Panc1 (cell line): ENCODE measurements at regions not wholly inside any gene's neighbourhood (a gene's known extent, or its start where the extent isn't known, plus 50 kb on each side); places are given as distances from the start of the nearest gene placed in this dataset.

Experiments
- ATAC-seq: fragments of 200-7000 bp; cut with Tn5 transposase; 2 replicates; pipeline ENCODE4 v1.9.1; 2020; ENCODE audit warnings: mild to moderate bottlenecking, moderate library complexity
- BruUV-seq: library from RNA; stranded (reverse); fragments of 400-500 nt; replicated peaks from 2 replicates; lab custom pipeline; 2021; lab: Mats Ljungman, UMichigan
- CTCF ChIA-PET: fragments of 300-600 bp; sonication (Branson Sonifier 250); formaldehyde crosslinking; loops from one replicate; lab custom pipeline; 2022; ENCODE audit warnings: antibody characterized with exemption; lab: Charles Lee
- POLR2A ChIA-PET: fragments of 300-600 bp; sonication (Branson Sonifier 250); formaldehyde crosslinking; loops from one replicate; lab custom pipeline; 2022; ENCODE audit warnings: antibody characterized with exemption; lab: Charles Lee
- DNase-seq: peaks from one replicate; pipeline ENCODE4 v3.0.0-alpha.2; 2010; ENCODE audit warnings: low read depth, low spot score
- H3K27ac ChIP-seq: 2 replicates; pipeline ENCODE4 v1.5.1; 2011; ENCODE audit warnings: mild to moderate bottlenecking, low read length, inconsistent platforms
- H3K27me3 ChIP-seq: fragments of 200-500 bp; sonication (Bioruptor generic); 2 replicates; pipeline ENCODE4 v1.6.0; 2014; ENCODE audit warnings: low read length, inconsistent platforms; ENCODE audit not compliant: control insufficient read depth, insufficient read depth
- H3K36me3 ChIP-seq: fragments of 200-500 bp; sonication (Bioruptor generic); 2 replicates; pipeline ENCODE4 v1.5.1; 2014; ENCODE audit warnings: inconsistent platforms, mild to moderate bottlenecking, low read length, moderate library complexity; ENCODE audit not compliant: control insufficient read depth, insufficient read depth
- H3K4me1 ChIP-seq: 2 replicates; pipeline ENCODE4 v1.5.1; 2011; ENCODE audit warnings: inconsistent platforms, mild to moderate bottlenecking, low read length, moderate library complexity; ENCODE audit not compliant: control insufficient read depth, insufficient read depth
- H3K4me3 ChIP-seq, 2 experiments: 2 replicates each; pipeline ENCODE4 v1.5.1; 2011 to 2012; ENCODE audit warnings: low read depth in 2 of 2, low read length in 2 of 2, mild to moderate bottlenecking in 2 of 2, inconsistent platforms in 1 of 2, moderate library complexity in 1 of 2
- H3K9me3 ChIP-seq: fragments of 200-500 bp; sonication (Bioruptor generic); 2 replicates; pipeline ENCODE4 v1.5.1; 2014; ENCODE audit warnings: low read depth, mild to moderate bottlenecking, inconsistent platforms, low read length, moderate library complexity; ENCODE audit not compliant: control insufficient read depth, insufficient read depth
- POLR2AphosphoS5 ChIP-seq: IDR thresholded peaks from 2 replicates; pipeline ENCODE4 v1.6.1; 2012; ENCODE audit warnings: mild to moderate bottlenecking, low read depth, low read length, moderate library complexity
- SIN3A ChIP-seq: IDR thresholded peaks from 2 replicates; pipeline ENCODE4 v1.6.1; 2012; ENCODE audit warnings: low read depth, mild to moderate bottlenecking, low read length, moderate library complexity, borderline replicate concordance; ENCODE audit not compliant: insufficient read depth
- TCF7L2 ChIP-seq: IDR thresholded peaks from 2 replicates; pipeline ENCODE4 v1.6.1; 2011; ENCODE audit warnings: mild to moderate bottlenecking, low read depth, low read length, inconsistent platforms
- in situ Hi-C: cut with HindIII; loops from 2 replicates; pipeline ENCODE4 v1.10.0; 2016; ENCODE audit warnings: low sequenced_read_pairs, low pct_unique_long_range_greater_than_20kb
- intact Hi-C: fragments of 100-400 bp; cut with micrococcal nuclease; formaldehyde crosslinking; loops from one replicate; pipeline ENCODE4 v1.10.0; 2022; ENCODE audit not compliant: unreplicated experiment
- TF ChIP-seq, protein P1 (sequence below): fragments of 450-650 bp; IDR thresholded peaks from 2 replicates; pipeline ENCODE4 v1.5.1; 2017; ENCODE audit warnings: mild to moderate bottlenecking
- TF ChIP-seq, protein P2 (sequence below), 2 experiments: IDR thresholded peaks; 2 replicates each; pipeline ENCODE4 v1.6.1; 2011 to 2012; ENCODE audit warnings: low read depth in 2 of 2, control low read depth in 1 of 2, low read length in 1 of 2, mild to moderate bottlenecking in 1 of 2, moderate library complexity in 1 of 2; ENCODE audit not compliant: insufficient read depth in 1 of 2

- no peak for DNase-seq
- BruUV-seq, result no TSS peak
These were observed 225.0 kb downstream of the SDHAF3 start for GRCh38 chr7:97342512-97342911.

GRCh38 chr7:97346349-97346748 is 228.9 kb downstream of the SDHAF3 start:
- Histone ChIP-seq H3K27ac (no peak overlapping the region), H3K27me3 (no peaks in the 10 kb centered on the region), H3K36me3 (no peaks in the 10 kb centered on the region), H3K4me3 (no peak overlapping the region), H3K9me3 (no peaks in the 10 kb centered on the region), H3K4me1 (no peaks in the 10 kb centered on the region)
- ATAC-seq (no peak), DNase-seq (no peak)
- CTCF ChIA-PET, result no interaction called here
- POLR2A ChIA-PET, result no interaction called here
- intact Hi-C loops (no loop called here), in situ Hi-C loops (no loop called here)
- TF ChIP-seq, protein P1, sequence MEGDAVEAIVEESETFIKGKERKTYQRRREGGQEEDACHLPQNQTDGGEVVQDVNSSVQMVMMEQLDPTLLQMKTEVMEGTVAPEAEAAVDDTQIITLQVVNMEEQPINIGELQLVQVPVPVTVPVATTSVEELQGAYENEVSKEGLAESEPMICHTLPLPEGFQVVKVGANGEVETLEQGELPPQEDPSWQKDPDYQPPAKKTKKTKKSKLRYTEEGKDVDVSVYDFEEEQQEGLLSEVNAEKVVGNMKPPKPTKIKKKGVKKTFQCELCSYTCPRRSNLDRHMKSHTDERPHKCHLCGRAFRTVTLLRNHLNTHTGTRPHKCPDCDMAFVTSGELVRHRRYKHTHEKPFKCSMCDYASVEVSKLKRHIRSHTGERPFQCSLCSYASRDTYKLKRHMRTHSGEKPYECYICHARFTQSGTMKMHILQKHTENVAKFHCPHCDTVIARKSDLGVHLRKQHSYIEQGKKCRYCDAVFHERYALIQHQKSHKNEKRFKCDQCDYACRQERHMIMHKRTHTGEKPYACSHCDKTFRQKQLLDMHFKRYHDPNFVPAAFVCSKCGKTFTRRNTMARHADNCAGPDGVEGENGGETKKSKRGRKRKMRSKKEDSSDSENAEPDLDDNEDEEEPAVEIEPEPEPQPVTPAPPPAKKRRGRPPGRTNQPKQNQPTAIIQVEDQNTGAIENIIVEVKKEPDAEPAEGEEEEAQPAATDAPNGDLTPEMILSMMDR, result no peak
- TF ChIP-seq TCF7L2, result no peak
- TF ChIP-seq POLR2AphosphoS5, result no peak
- no peak for TF ChIP-seq SIN3A
- TF ChIP-seq, protein P2, sequence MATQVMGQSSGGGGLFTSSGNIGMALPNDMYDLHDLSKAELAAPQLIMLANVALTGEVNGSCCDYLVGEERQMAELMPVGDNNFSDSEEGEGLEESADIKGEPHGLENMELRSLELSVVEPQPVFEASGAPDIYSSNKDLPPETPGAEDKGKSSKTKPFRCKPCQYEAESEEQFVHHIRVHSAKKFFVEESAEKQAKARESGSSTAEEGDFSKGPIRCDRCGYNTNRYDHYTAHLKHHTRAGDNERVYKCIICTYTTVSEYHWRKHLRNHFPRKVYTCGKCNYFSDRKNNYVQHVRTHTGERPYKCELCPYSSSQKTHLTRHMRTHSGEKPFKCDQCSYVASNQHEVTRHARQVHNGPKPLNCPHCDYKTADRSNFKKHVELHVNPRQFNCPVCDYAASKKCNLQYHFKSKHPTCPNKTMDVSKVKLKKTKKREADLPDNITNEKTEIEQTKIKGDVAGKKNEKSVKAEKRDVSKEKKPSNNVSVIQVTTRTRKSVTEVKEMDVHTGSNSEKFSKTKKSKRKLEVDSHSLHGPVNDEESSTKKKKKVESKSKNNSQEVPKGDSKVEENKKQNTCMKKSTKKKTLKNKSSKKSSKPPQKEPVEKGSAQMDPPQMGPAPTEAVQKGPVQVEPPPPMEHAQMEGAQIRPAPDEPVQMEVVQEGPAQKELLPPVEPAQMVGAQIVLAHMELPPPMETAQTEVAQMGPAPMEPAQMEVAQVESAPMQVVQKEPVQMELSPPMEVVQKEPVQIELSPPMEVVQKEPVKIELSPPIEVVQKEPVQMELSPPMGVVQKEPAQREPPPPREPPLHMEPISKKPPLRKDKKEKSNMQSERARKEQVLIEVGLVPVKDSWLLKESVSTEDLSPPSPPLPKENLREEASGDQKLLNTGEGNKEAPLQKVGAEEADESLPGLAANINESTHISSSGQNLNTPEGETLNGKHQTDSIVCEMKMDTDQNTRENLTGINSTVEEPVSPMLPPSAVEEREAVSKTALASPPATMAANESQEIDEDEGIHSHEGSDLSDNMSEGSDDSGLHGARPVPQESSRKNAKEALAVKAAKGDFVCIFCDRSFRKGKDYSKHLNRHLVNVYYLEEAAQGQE (IDR thresholded peaks at IDR 0.05; ENCODE audit: insufficient read depth in 1 of 2, low read depth in 2 of 2, low read length in 1 of 2), result no peak
- BruUV-seq, result no TSS peak

More at GRCh38 chr7:97342512-97342911, 225.0 kb downstream of the SDHAF3 start:
- TF ChIP-seq POLR2AphosphoS5 (no peak), TCF7L2 (no peak), SIN3A (no peak)
- TF ChIP-seq, protein P2 (IDR thresholded peaks at IDR 0.05; ENCODE audit: insufficient read depth in 1 of 2, low read depth in 2 of 2, low read length in 1 of 2), result no peak
- TF ChIP-seq, protein P1, result no peak
- Histone ChIP-seq H3K4me1 (no peaks in the 10 kb centered on the region), H3K36me3 (no peaks in the 10 kb centered on the region), H3K9me3 (no peaks in the 10 kb centered on the region), H3K4me3 (no peak overlapping the region), H3K27me3 (no peaks in the 10 kb centered on the region), H3K27ac (no peak overlapping the region)
- in situ Hi-C loops (no loop called here), intact Hi-C loops (no loop called here)
- POLR2A ChIA-PET, result no interaction called here
- CTCF ChIA-PET, result no interaction called here
- no peak for ATAC-seq
